AG20443 (cell line): ENCODE measurements at regions not wholly inside any gene's neighbourhood (a gene's known extent, or its start where the extent isn't known, plus 50 kb on each side); places are given as distances from the start of the nearest gene placed in this dataset.
A peak's percentile ranks its signal among the peaks of the same experiment; 100 is the strongest.
"Not testable (repeated sequence)": the region's sequence is repeated elsewhere in the genome, so short reads cannot be mapped to it uniquely, and the experiment has no call there.

Experiments used
- DNase-seq: peaks from one replicate; pipeline ENCODE4 v3.0.0; 2012; ENCODE audit warnings: low spot score, mixed read lengths

GRCh38 chr1:218874801-218875400 is 298.8 kb upstream of the LYPLAL1 start:
- DNase-seq: no peak

- no peak for DNase-seq
These were observed 295.3 kb upstream of the LYPLAL1 start for GRCh38 chr1:218878369-218878768.

GRCh38 chr1:218880484-218881060 is 293.1 kb upstream of the LYPLAL1 start:
- no peak for DNase-seq

- DNase-seq: no peak
These were observed 291.2 kb upstream of the LYPLAL1 start for GRCh38 chr1:218882454-218882853.

- DNase-seq: peak; percentile 29
These were observed 287.4 kb upstream of the LYPLAL1 start for GRCh38 chr1:218886101-218886871.

GRCh38 chr1:218887141-218887925 is 286.3 kb upstream of the LYPLAL1 start:
- no peak for DNase-seq

- no peak for DNase-seq
These were observed 283.2 kb upstream of the LYPLAL1 start for GRCh38 chr1:218890451-218890850.

GRCh38 chr1:218891577-218891976 is 282.1 kb upstream of the LYPLAL1 start:
- DNase-seq: no peak

- no peak for DNase-seq
These were observed 278.6 kb upstream of the LYPLAL1 start for GRCh38 chr1:218895064-218895587.

GRCh38 chr1:218896202-218896601 is 277.5 kb upstream of the LYPLAL1 start:
- DNase-seq: no peak

- no peak for DNase-seq
These were observed 274.8 kb upstream of the LYPLAL1 start for GRCh38 chr1:218898921-218899320.

GRCh38 chr1:218900615-218901014 is 273.1 kb upstream of the LYPLAL1 start:
- no peak for DNase-seq

GRCh38 chr1:218904416-218904815 is 269.3 kb upstream of the LYPLAL1 start:
- no peak for DNase-seq

- DNase-seq: no peak
These were observed 257.0 kb upstream of the LYPLAL1 start for GRCh38 chr1:218916720-218917119.

- DNase-seq: no peak
These were observed 256.0 kb upstream of the LYPLAL1 start for GRCh38 chr1:218917656-218918055.

GRCh38 chr1:218925777-218926176 is 247.9 kb upstream of the LYPLAL1 start:
- no peak for DNase-seq

GRCh38 chr1:218926631-218927030 is 247.0 kb upstream of the LYPLAL1 start:
- DNase-seq: no peak

GRCh38 chr1:218930000-218930399 is 243.7 kb upstream of the LYPLAL1 start:
- DNase-seq: no peak

GRCh38 chr1:218930472-218931241 is 243.0 kb upstream of the LYPLAL1 start:
- peak; percentile 24 for DNase-seq

GRCh38 chr1:218931324-218931723 is 242.4 kb upstream of the LYPLAL1 start:
- no peak for DNase-seq

- no peak for DNase-seq
These were observed 240.2 kb upstream of the LYPLAL1 start for GRCh38 chr1:218933513-218933912.

- not testable (repeated sequence) for DNase-seq
These were observed 238.3 kb upstream of the LYPLAL1 start for GRCh38 chr1:218935408-218935807.
